Smooth muscle cell (in vitro differentiated cells): ENCODE measurements at regions not wholly inside any gene's neighbourhood (a gene's known extent, or its start where the extent isn't known, plus 50 kb on each side); places are given as distances from the start of the nearest gene placed in this dataset. TPM values are rescaled to one million over a fixed set of nuclear protein-coding genes. Genes with fewer than 3 reads are reported as not detected.

Experiments used
- DNase-seq: peaks from one replicate; lab custom pipeline; 2025; ENCODE audit not compliant: unreplicated experiment; lab: John Stamatoyannopoulos, UW
- H2AFZ ChIP-seq: fragments of 200-600 bp; sonication (generic); 2 replicates; pipeline ENCODE4 v1.6.0; 2016; ENCODE audit warnings: antibody characterized with exemption, low read depth, mild to moderate bottlenecking
- H3F3A ChIP-seq: fragments of 200-600 bp; sonication (generic); 2 replicates; pipeline ENCODE4 v1.6.0; 2017; ENCODE audit warnings: antibody characterized with exemption, low read depth
- H3K27ac ChIP-seq: fragments of 200-600 bp; sonication (generic); 2 replicates; pipeline ENCODE4 v1.5.1; 2016; ENCODE audit warnings: low read depth, mild to moderate bottlenecking
- H3K27me3 ChIP-seq: fragments of 200-600 bp; sonication (generic); 2 replicates; pipeline ENCODE4 v1.6.1; 2016; ENCODE audit warnings: low read depth, mild to moderate bottlenecking
- H3K36me3 ChIP-seq: fragments of 200-600 bp; sonication (generic); 2 replicates; pipeline ENCODE4 v1.5.1; 2016; ENCODE audit warnings: low read depth
- H3K4me1 ChIP-seq: fragments of 200-600 bp; sonication (generic); 2 replicates; pipeline ENCODE4 v1.5.1; 2016; ENCODE audit warnings: low read depth
- H3K4me2 ChIP-seq: fragments of 200-600 bp; sonication (generic); 2 replicates; pipeline ENCODE4 v1.6.0; 2016; ENCODE audit warnings: mild to moderate bottlenecking
- H3K4me3 ChIP-seq: fragments of 200-600 bp; sonication (generic); 2 replicates; pipeline ENCODE4 v1.5.1; 2016; ENCODE audit warnings: mild to moderate bottlenecking
- H3K79me2 ChIP-seq: fragments of 200-600 bp; sonication (generic); 2 replicates; pipeline ENCODE4 v1.6.0; 2016; ENCODE audit warnings: low read depth, mild to moderate bottlenecking
- H3K9ac ChIP-seq: fragments of 200-600 bp; sonication (generic); 2 replicates; pipeline ENCODE4 v1.6.0; 2016; ENCODE audit warnings: low read depth
- H3K9me3 ChIP-seq: fragments of 200-600 bp; sonication (generic); replicated peaks from 2 replicates; pipeline ENCODE4 v1.5.1; 2016; ENCODE audit warnings: low read depth
- H4K20me1 ChIP-seq: fragments of 200-600 bp; sonication (generic); 2 replicates; pipeline ENCODE4 v1.6.0; 2016; ENCODE audit warnings: low read depth
- WGBS: methylation state at CpG from one replicate; pipeline ENCODE4 v1.1.7; 2016; ENCODE audit warnings: low lambda C conversion rate; 5-methylcytosine and 5-hydroxymethylcytosine counted together
- small RNA-seq: library from RNA; depleted of rRNA; stranded (forward); fragments of <200 nt; gene quantifications from one replicate; pipeline ENCODE3, GENCODE V24; 2014
- TF ChIP-seq, protein P1 (sequence below): fragments of 200-600 bp; sonication (generic); IDR thresholded peaks from 2 replicates; pipeline ENCODE4 v1.5.1; 2017; ENCODE audit warnings: borderline replicate concordance, mild to moderate bottlenecking, antibody characterized with exemption; ENCODE audit not compliant: insufficient read depth, poor library complexity, severe bottlenecking

GRCh38 chr5:52199833-52200232 is 587.9 kb upstream of the ITGA1 start:
- no peak overlapping the region for H2AFZ ChIP-seq
- H3K27me3 ChIP-seq: no peaks in the 10 kb centered on the region
- no peak overlapping the region for H3K9ac ChIP-seq
- TF ChIP-seq, protein P1, sequence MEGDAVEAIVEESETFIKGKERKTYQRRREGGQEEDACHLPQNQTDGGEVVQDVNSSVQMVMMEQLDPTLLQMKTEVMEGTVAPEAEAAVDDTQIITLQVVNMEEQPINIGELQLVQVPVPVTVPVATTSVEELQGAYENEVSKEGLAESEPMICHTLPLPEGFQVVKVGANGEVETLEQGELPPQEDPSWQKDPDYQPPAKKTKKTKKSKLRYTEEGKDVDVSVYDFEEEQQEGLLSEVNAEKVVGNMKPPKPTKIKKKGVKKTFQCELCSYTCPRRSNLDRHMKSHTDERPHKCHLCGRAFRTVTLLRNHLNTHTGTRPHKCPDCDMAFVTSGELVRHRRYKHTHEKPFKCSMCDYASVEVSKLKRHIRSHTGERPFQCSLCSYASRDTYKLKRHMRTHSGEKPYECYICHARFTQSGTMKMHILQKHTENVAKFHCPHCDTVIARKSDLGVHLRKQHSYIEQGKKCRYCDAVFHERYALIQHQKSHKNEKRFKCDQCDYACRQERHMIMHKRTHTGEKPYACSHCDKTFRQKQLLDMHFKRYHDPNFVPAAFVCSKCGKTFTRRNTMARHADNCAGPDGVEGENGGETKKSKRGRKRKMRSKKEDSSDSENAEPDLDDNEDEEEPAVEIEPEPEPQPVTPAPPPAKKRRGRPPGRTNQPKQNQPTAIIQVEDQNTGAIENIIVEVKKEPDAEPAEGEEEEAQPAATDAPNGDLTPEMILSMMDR: no peak
- H3K4me2 ChIP-seq: no peak overlapping the region
- no peak overlapping the region for H3K4me3 ChIP-seq
- no peaks in the 10 kb centered on the region for H4K20me1 ChIP-seq
- no peak for DNase-seq
- H3K4me1 ChIP-seq: no peaks in the 10 kb centered on the region
- WGBS: 96% methylated on average over 9 of the region's 9 CpGs
- no peaks in the 10 kb centered on the region for H3K79me2 ChIP-seq
- H3F3A ChIP-seq: no peaks in the 10 kb centered on the region
- H3K27ac ChIP-seq: no peak overlapping the region
- H3K9me3 ChIP-seq: no peaks in the 10 kb centered on the region
- no peaks in the 10 kb centered on the region for H3K36me3 ChIP-seq

GRCh38 chr5:52202256-52202655 is 585.5 kb upstream of the ITGA1 start:
- H4K20me1 ChIP-seq: no peaks in the 10 kb centered on the region
- no peak overlapping the region for H3K4me2 ChIP-seq
- H3K4me1 ChIP-seq: no peaks in the 10 kb centered on the region
- no peaks in the 10 kb centered on the region for H3K9me3 ChIP-seq
- no peak for DNase-seq
- H3K36me3 ChIP-seq: no peaks in the 10 kb centered on the region
- WGBS: 97% methylated on average over 14 of the region's 14 CpGs
- H3K9ac ChIP-seq: no peak overlapping the region
- H3F3A ChIP-seq: no peaks in the 10 kb centered on the region
- H2AFZ ChIP-seq: no peak overlapping the region
- TF ChIP-seq, protein P1: no peak
- no peak overlapping the region for H3K4me3 ChIP-seq
- H3K27me3 ChIP-seq: no peaks in the 10 kb centered on the region
- H3K79me2 ChIP-seq: no peaks in the 10 kb centered on the region
- H3K27ac ChIP-seq: no peak overlapping the region

GRCh38 chr5:52204310-52204709 is 583.4 kb upstream of the ITGA1 start:
- no peak overlapping the region for H3K4me3 ChIP-seq
- H3K79me2 ChIP-seq: no peaks in the 10 kb centered on the region
- no peaks in the 10 kb centered on the region for H3F3A ChIP-seq
- H3K9ac ChIP-seq: no peak overlapping the region
- no peak overlapping the region for H2AFZ ChIP-seq
- H4K20me1 ChIP-seq: no peaks in the 10 kb centered on the region
- no peaks in the 10 kb centered on the region for H3K27me3 ChIP-seq
- no peaks in the 10 kb centered on the region for H3K36me3 ChIP-seq
- H3K9me3 ChIP-seq: no peaks in the 10 kb centered on the region
- H3K27ac ChIP-seq: no peak overlapping the region
- no peaks in the 10 kb centered on the region for H3K4me1 ChIP-seq
- DNase-seq: no peak
- no peak overlapping the region for H3K4me2 ChIP-seq
- WGBS: 77% methylated on average over 3 of the region's 3 CpGs
- TF ChIP-seq, protein P1: no peak

Small RNA genes in the stretch of these regions (small RNA-seq; reads per million reads assigned to genes)
- gene RNA5SP182: not detected
